ENCODE measurements at regions not wholly inside any gene's neighbourhood (a gene's known extent, or its start where the extent isn't known, plus 50 kb on each side); places are given as distances from the start of the nearest gene placed in this dataset.

DNA sequence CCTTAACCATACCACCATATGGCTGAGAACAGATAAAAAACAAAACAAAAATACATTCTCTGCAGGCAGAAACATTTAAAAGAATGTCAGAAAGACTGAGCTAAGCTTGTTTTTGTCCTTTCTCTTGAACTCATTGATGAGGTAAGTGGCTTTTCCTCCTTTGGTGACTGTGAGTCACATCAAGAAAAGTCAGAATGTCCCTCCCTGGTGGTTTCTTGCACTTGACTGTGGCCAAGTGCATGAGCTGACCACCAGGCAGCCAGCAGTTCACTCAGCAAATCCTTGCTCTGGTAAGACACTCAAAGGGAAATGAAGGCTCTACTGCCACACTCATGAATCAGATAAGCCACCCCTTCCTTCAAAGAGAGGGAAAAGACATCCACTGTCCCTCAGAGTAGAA lies 970.9 kb downstream of the TAF11L14 start:
- ChIA-PET CTCF (ENCODE audit: low intra/inter-chr PET ratio, low total read pairs) (no interaction called here), POLR2A (no interaction called here)
- in situ Hi-C loops (cut with HindIII; ENCODE audit: extremely low pct_ligation_motif_present, low pct_unique_long_range_greater_than_20kb): no loop called here
- Histone ChIP-seq H4K20me1 (ENCODE audit: insufficient read depth, low read length) (no peaks in the 10 kb centered on the region), H3K4me1 (ENCODE audit: insufficient read depth, low read length) (no peaks in the 10 kb centered on the region), H3K27ac (ENCODE audit: extremely low read length, insufficient read depth, low read length) (no peak overlapping the region), H3K4me2 (ENCODE audit: low read depth, low read length) (no peak overlapping the region), H3K36me3 (replicated peaks in 1 of 2; ENCODE audit: control insufficient read depth in 1 of 2, insufficient read depth in 2 of 2, low read length in 2 of 2) (no peaks in the 10 kb centered on the region), H3K4me3 (replicated peaks in 1 of 3; ENCODE audit: insufficient read depth in 1 of 3, low read depth in 2 of 3, low read length in 3 of 3) (no peak overlapping the region), H3K9me3 (ENCODE audit: low read length) (peaks cover 79% of the 10 kb centered on the region), H3K79me2 (ENCODE audit: insufficient read depth, low read length) (no peaks in the 10 kb centered on the region), H2AFZ (ENCODE audit: low read length) (no peak overlapping the region), H3K27me3 (ENCODE audit: control insufficient read depth in 1 of 2, insufficient read depth in 2 of 2, low read length in 2 of 2) (no peaks in the 10 kb centered on the region), H3K9ac (ENCODE audit: insufficient read depth, low read depth, low read length) (no peak overlapping the region)
- FAIRE-seq (no peak), DNase-seq (ENCODE audit: low spot score) (no peak), ATAC-seq (no peak)
- TF ChIP-seq DPF2 (CRISPR knock-in tag; IDR thresholded peaks at IDR 0.05; ENCODE audit: borderline replicate concordance, low read depth): no peak
- TF ChIP-seq, protein P1, sequence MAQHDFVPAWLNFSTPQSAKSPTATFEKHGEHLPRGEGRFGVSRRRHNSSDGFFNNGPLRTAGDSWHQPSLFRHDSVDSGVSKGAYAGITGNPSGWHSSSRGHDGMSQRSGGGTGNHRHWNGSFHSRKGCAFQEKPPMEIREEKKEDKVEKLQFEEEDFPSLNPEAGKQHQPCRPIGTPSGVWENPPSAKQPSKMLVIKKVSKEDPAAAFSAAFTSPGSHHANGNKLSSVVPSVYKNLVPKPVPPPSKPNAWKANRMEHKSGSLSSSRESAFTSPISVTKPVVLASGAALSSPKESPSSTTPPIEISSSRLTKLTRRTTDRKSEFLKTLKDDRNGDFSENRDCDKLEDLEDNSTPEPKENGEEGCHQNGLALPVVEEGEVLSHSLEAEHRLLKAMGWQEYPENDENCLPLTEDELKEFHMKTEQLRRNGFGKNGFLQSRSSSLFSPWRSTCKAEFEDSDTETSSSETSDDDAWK (CRISPR knock-in tag; IDR thresholded peaks at IDR 0.05): no peak
- no peak for TF ChIP-seq ZNF138 (CRISPR knock-in tag; IDR thresholded peaks at IDR 0.05; ENCODE audit: low read depth)
- no peak for TF ChIP-seq ZNF607 (CRISPR knock-in tag; IDR thresholded peaks at IDR 0.05; ENCODE audit: borderline replicate concordance)
- TF ChIP-seq MAFK (conservative IDR thresholded peaks at IDR 0.05 in 1 of 2, IDR thresholded peaks at IDR 0.05 in 1 of 2; ENCODE audit: low read length in 2 of 2): no peak
- no peak for TF ChIP-seq ZFAT (CRISPR knock-in tag; conservative IDR thresholded peaks at IDR 0.05)
- no peak for TF ChIP-seq ZNF577 (CRISPR knock-in tag; IDR thresholded peaks at IDR 0.05; ENCODE audit: borderline replicate concordance, low read depth)
- no peak for TF ChIP-seq HOXA3 (CRISPR knock-in tag; IDR thresholded peaks at IDR 0.05)
- TF ChIP-seq, protein P2, sequence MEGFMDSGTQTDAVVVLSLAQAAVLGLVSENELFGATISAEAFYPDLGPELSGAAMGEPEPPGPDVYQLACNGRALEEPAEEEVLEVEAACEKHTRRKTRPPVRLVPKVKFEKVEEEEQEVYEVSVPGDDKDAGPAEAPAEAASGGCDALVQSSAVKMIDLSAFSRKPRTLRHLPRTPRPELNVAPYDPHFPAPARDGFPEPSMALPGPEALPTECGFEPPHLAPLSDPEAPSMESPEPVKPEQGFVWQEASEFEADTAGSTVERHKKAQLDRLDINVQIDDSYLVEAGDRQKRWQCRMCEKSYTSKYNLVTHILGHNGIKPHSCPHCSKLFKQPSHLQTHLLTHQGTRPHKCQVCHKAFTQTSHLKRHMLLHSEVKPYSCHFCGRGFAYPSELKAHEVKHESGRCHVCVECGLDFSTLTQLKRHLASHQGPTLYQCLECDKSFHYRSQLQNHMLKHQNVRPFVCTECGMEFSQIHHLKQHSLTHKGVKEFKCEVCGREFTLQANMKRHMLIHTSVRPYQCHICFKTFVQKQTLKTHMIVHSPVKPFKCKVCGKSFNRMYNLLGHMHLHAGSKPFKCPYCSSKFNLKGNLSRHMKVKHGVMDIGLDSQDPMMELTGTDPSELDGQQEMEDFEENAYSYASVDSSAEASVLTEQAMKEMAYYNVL (CRISPR knock-in tag; IDR thresholded peaks at IDR 0.05; ENCODE audit: borderline replicate concordance): no peak
- intact Hi-C loops (cut with micrococcal nuclease; ENCODE audit: unreplicated experiment): no loop called here
- no TSS peak for BruUV-seq (replicated peaks)

All from HepG2 (cell line).